Mucosa of stomach (tissue), 1 donor: ENCODE measurements at regions not wholly inside any gene's neighbourhood (a gene's known extent, or its start where the extent isn't known, plus 50 kb on each side); places are given as distances from the start of the nearest gene placed in this dataset.
"Not testable (repeated sequence)": the region's sequence is repeated elsewhere in the genome, so short reads cannot be mapped to it uniquely, and the experiment has no call there.

Experiments used
- H3K27me3 ChIP-seq: one replicate; pipeline ENCODE4 v1.7.0; 2013; ENCODE audit warnings: mild to moderate bottlenecking, low read length; ENCODE audit not compliant: control insufficient read depth, insufficient read depth
- H3K36me3 ChIP-seq: one replicate; pipeline ENCODE4 v1.7.0; 2013; ENCODE audit warnings: low read length; ENCODE audit not compliant: control insufficient read depth, insufficient read depth
- H3K4me1 ChIP-seq: one replicate; pipeline ENCODE4 v1.7.0; 2013; ENCODE audit warnings: mild to moderate bottlenecking, low read length; ENCODE audit not compliant: control insufficient read depth, insufficient read depth
- H3K4me3 ChIP-seq: one replicate; pipeline ENCODE4 v1.7.0; 2013; ENCODE audit warnings: low read length
- H3K9ac ChIP-seq: one replicate; pipeline ENCODE4 v1.7.0; 2013; ENCODE audit warnings: mild to moderate bottlenecking, low read length, moderate library complexity
- H3K9me3 ChIP-seq: one replicate; pipeline ENCODE4 v1.7.0; 2013; ENCODE audit warnings: mild to moderate bottlenecking, low read length, moderate library complexity; ENCODE audit not compliant: control insufficient read depth
- donor health status: Pancreatic carcinoma.

- H3K4me1 ChIP-seq = no peaks in the 10 kb centered on the region
- H3K9ac ChIP-seq = no peak overlapping the region
- H3K27me3 ChIP-seq = no peaks in the 10 kb centered on the region
- no peaks in the 10 kb centered on the region for H3K36me3 ChIP-seq
- H3K4me3 ChIP-seq = no peak overlapping the region
- H3K9me3 ChIP-seq = no peaks in the 10 kb centered on the region
These were observed 270.1 kb downstream of the SLITRK5 start for GRCh38 chr13:87941226-87941625.

DNA sequence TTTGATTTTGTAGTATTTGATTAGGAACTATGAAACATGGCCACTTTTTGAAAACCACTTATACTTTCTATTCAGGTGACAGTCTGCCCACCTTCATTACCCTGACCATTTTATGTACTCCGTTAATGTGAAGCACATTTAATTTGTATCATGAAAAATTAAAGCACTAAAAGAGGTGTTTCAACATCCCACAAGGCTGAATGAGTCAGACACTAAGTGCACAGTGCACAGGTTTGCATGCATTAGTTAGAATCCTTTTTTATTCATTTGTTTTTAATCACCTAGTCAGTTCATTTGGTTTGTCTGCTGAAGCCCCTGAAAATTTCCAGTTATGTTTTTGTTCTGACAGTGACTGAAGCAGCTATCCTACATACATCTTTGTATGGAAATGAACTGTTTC, 271.0 kb downstream of the SLITRK5 start:
- no peaks in the 10 kb centered on the region for H3K36me3 ChIP-seq
- H3K9ac ChIP-seq = no peak overlapping the region
- H3K4me3 ChIP-seq = no peak overlapping the region
- H3K9me3 ChIP-seq = no peaks in the 10 kb centered on the region
- H3K4me1 ChIP-seq = no peaks in the 10 kb centered on the region
- H3K27me3 ChIP-seq = no peaks in the 10 kb centered on the region

DNA sequence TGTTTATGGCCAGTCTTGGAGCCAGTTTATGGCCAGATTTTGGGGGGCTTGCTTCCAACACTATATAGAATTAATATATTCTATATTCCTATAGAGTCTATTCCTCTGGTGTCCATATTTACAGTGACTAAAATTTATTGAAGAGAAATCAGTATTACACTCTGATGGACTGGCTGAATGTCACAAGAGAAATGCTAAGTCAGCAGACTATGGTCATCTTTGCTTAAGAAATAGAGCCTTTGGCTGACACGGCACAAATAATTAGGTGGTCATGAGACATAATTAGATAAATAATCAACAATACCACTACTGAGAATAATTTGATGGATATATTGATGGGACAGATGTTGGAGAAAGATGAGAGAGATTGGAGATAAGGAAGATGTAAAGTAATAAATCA, 272.9 kb downstream of the SLITRK5 start:
- no peaks in the 10 kb centered on the region for H3K36me3 ChIP-seq
- H3K9me3 ChIP-seq = no peaks in the 10 kb centered on the region
- no peak overlapping the region for H3K9ac ChIP-seq
- no peaks in the 10 kb centered on the region for H3K27me3 ChIP-seq
- no peak overlapping the region for H3K4me3 ChIP-seq
- H3K4me1 ChIP-seq = no peaks in the 10 kb centered on the region

DNA sequence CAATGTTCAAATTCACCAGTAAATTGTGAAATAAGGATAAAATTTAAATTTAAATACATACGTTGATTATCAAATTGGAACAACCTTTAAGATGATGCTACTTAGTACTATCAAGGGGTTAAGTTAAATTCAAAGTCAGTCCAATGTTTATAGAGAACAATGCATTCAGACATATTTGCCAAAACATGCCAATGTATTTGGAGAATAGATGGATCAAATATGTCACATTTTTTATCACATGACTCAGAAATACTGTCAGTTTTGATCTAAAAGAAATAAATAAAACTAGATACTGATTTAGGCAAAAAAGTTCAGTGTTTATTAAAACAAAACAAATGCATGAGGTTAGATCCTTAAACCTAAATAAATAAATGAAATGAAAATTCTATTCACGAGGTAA, 281.2 kb downstream of the SLITRK5 start:
- Histone ChIP-seq H3K9ac (no peak overlapping the region), H3K9me3 (no peaks in the 10 kb centered on the region), H3K4me3 (no peak overlapping the region), H3K4me1 (no peaks in the 10 kb centered on the region), H3K27me3 (no peaks in the 10 kb centered on the region), H3K36me3 (no peaks in the 10 kb centered on the region)

DNA sequence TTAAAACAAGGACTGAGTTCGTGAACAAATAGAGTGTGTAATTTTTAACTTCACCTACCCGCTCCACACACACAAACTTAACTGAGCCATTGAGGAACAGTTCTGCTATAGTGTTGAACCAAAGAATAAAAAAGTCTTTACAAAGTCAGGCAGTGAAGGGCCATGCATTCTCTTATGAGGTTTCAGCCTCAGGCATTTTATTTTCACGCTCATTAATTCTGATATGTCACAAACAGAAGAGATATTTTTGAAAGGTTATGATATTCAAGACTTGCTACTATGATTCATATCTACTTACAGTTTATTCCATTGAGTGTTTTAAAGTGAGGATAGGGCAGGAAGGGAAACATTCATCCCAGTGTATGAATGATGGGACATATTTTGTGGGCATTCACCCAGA, 282.2 kb downstream of the SLITRK5 start:
- H3K9me3 ChIP-seq = no peaks in the 10 kb centered on the region

DNA sequence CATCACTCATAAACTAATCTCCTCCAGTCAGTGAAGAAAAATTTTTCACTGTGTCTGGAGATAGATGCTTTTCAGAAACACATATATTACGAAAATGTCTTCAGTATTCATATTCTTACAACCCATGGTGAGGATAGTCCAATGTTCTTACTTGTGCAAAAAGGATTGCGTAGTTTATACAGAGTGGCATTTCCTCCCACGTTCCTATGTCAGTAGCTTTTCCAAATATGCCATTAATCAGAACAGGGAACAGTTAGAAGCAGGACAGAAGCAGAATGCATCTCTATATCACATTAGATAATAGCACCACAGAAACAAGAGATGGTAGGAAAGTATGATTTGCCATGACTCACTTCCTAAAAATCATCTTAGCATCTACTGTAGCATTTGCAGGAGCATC, 282.9 kb downstream of the SLITRK5 start:
- no peaks in the 10 kb centered on the region for H3K4me1 ChIP-seq
- no peak overlapping the region for H3K9ac ChIP-seq
- H3K36me3 ChIP-seq = no peaks in the 10 kb centered on the region
- no peaks in the 10 kb centered on the region for H3K27me3 ChIP-seq
- H3K4me3 ChIP-seq = no peak overlapping the region
- no peaks in the 10 kb centered on the region for H3K9me3 ChIP-seq

More for the DNA sequence above, 282.2 kb downstream of the SLITRK5 start:
- Histone ChIP-seq H3K4me1 (no peaks in the 10 kb centered on the region), H3K36me3 (no peaks in the 10 kb centered on the region), H3K9ac (no peak overlapping the region), H3K4me3 (no peak overlapping the region), H3K27me3 (no peaks in the 10 kb centered on the region)

DNA sequence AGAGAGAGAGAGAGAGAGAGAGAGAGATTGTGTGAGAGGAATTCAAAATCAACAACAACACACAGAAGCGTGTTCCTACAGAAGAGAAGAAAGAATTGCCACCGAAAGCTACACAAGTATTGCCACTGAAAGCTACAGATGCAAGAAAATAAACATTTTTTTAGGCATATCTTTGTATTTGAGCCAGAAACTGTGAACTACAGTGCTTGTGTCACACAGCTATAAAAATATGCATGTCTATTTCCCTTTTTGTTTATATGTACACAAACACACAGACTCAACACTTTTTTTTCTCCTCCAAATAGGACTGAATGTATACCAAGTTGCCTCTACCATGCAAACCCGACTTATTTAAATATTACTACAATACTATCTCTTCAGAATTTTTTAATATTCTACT, 290.4 kb downstream of the SLITRK5 start:
- no peaks in the 10 kb centered on the region for H3K9me3 ChIP-seq
- no peaks in the 10 kb centered on the region for H3K36me3 ChIP-seq
- no peaks in the 10 kb centered on the region for H3K4me1 ChIP-seq
- H3K9ac ChIP-seq = no peak overlapping the region
- H3K4me3 ChIP-seq = no peak overlapping the region
- no peaks in the 10 kb centered on the region for H3K27me3 ChIP-seq

DNA sequence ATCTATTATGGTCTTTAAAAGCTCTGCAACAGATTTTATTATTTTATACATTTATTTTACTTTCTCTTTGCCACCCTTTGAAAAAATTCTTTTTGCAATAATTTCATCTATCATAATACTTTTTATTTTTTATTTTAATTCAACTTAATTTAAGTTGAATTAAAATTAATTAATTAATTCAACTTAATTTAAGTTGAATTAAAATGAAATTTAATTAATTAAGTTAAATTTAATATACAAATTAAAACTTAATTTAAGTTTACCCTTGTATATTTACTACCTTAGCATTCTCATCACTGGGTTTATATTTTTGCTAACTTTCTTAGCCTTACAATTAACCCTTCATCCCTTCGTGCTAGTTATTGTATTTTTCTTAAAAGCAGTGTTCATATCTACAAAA, 301.4 kb downstream of the SLITRK5 start:
- no peak overlapping the region for H3K9ac ChIP-seq
- H3K9me3 ChIP-seq = no peaks in the 10 kb centered on the region
- H3K4me3 ChIP-seq = no peak overlapping the region
- no peaks in the 10 kb centered on the region for H3K27me3 ChIP-seq
- H3K36me3 ChIP-seq = no peaks in the 10 kb centered on the region
- no peaks in the 10 kb centered on the region for H3K4me1 ChIP-seq

DNA sequence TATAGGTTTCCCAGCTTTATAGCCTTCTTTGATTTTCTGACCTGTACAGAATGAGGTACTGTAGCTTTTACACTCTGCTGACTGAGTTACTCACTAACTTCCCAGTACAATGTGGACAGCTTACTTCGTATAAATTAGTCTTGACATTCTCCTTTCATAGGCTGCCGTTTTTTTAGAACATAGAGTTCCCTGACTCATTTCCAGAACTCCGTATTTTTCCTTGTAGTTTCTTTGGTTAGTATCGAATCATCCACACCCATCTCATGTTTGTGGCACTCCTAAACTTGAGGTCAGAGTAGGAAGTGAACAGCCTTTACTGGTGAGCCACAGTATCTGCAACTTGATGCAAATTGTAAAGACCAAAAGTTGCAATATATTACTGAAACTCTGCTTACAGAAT, 303.9 kb downstream of the SLITRK5 start:
- Histone ChIP-seq H3K4me3 (no peak overlapping the region), H3K9ac (no peak overlapping the region), H3K4me1 (no peaks in the 10 kb centered on the region), H3K9me3 (no peaks in the 10 kb centered on the region), H3K36me3 (no peaks in the 10 kb centered on the region), H3K27me3 (no peaks in the 10 kb centered on the region)

GRCh38 chr13:87976650-87977049, 305.5 kb downstream of the SLITRK5 start:
- H3K27me3 ChIP-seq, H3K4me3 ChIP-seq, H3K9ac ChIP-seq, H3K9me3 ChIP-seq, H3K36me3 ChIP-seq, H3K4me1 ChIP-seq: not testable (repeated sequence)

GRCh38 chr13:87981416-87981815, 310.2 kb downstream of the SLITRK5 start:
- Histone ChIP-seq H3K9me3 (no peaks in the 10 kb centered on the region), H3K4me1 (no peaks in the 10 kb centered on the region), H3K27me3 (no peaks in the 10 kb centered on the region), H3K4me3 (no peak overlapping the region), H3K36me3 (no peaks in the 10 kb centered on the region), H3K9ac (no peak overlapping the region)

- Histone ChIP-seq H3K27me3 (no peaks in the 10 kb centered on the region), H3K9me3 (no peaks in the 10 kb centered on the region), H3K4me3 (no peak overlapping the region), H3K36me3 (no peaks in the 10 kb centered on the region), H3K9ac (no peak overlapping the region), H3K4me1 (no peaks in the 10 kb centered on the region)
These were observed 311.2 kb downstream of the SLITRK5 start for GRCh38 chr13:87982400-87982799.

DNA sequence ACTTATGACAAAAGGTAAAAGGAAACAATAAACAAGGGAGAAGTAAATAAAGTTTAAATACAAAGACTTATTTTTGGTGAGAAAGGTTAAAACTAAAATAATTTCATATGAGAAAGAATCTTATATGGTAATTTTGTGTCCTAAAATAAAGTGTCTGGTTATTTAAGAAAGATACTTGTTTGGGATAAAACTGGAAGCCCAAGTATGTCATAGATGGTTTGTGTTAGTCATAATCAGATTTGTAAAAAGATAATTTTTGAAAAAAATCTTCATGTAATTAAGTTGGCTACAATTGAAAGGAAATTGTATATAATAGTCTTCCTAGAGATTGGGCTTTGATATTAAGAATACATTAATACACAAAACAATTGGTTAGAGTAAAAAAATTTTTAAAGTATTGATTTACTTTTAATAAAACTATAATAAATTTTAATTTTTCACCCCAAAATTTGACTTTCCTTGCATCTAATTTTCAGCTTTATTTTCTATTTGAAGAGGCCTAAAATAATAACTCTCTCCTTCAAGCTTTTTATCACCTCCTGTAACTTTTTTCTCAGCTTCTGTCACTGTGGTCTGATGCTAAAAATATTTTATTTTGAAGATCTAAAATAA, 315.6 kb downstream of the SLITRK5 start:
- Histone ChIP-seq H3K9ac (no peak overlapping the region), H3K4me3 (no peak overlapping the region), H3K4me1 (no peaks in the 10 kb centered on the region), H3K9me3 (no peaks in the 10 kb centered on the region), H3K27me3 (no peaks in the 10 kb centered on the region), H3K36me3 (no peaks in the 10 kb centered on the region)
